GM21447 (cell line): ENCODE measurements at regions not wholly inside any gene's neighbourhood (a gene's known extent, or its start where the extent isn't known, plus 50 kb on each side); places are given as distances from the start of the nearest gene placed in this dataset.

ENCODE experiments used
- ATAC-seq: cut with Tn5 transposase; IDR thresholded peaks from one replicate; pipeline ENCODE4 v1.9.1; 2021; ENCODE audit not compliant: unreplicated experiment

DNA sequence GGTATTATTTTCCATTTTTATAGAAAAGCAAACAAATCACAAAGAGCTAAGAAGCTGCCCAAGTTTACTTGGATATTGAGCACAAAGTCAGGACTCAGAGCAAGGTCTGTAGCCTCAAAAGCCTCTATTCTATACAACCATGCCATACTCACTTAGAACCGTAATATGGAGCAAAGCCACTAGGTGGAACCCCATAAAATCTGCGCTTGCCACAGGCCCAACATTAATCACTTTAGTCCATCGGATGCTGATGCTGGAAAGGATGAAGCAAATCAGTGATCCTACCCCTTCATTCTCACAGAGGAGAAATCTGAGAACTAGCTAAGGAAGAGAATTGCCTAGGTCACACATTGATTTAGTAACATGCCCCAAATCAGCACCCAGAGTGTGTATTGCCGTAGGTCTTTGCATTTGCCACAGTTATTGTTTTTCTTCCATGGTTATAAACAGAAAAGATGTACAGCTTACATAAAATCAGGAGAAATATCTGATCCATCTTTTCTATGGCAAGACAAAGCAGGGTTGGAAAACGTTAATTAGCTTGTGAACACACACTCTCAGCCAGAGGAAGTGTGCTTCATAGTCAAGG, 56.7 kb upstream of the RAB38 start:
- peak; percentile 89 for ATAC-seq

DNA sequence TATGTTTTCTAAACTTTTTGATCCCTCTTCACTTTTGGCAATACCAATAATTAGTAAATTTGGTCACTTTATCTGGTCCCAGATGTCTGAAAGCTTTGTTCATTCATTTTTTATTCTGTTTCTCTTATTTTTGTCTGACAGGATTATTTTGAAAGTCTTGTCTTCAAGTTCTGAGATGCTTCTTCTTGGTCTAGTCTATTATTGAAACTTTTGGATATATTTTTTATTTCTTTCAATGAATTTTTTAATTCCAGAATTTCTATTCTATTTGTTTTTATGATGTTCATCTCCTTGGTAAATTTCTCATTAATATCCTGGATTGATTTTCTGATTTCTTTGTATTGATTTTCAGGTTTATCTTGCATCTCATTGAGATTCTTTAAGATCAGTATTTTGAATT, 54.1 kb upstream of the RAB38 start:
- no peak for ATAC-seq
